A204.1 (cell line): ENCODE measurements at regions not wholly inside any gene's neighbourhood (a gene's known extent, or its start where the extent isn't known, plus 50 kb on each side); places are given as distances from the start of the nearest gene placed in this dataset.

Source experiments
- FAIRE-seq: peaks from 2 replicates; lab custom pipeline; 2012; peaks lifted over from hg19 to GRCh38; lab: Jason Lieb, UNC

- FAIRE-seq: no peak
Observed at GRCh38 chr1:87565861-87566260, 237.2 kb downstream of the LMO4 start.

GRCh38 chr1:87568005-87568404, 239.3 kb downstream of the LMO4 start:
- no peak for FAIRE-seq

- no peak for FAIRE-seq
Observed at GRCh38 chr1:87568911-87569310, 240.2 kb downstream of the LMO4 start.

- no peak for FAIRE-seq
Observed at GRCh38 chr1:87572008-87572407, 243.3 kb downstream of the LMO4 start.

GRCh38 chr1:87572891-87573290, 244.2 kb downstream of the LMO4 start:
- FAIRE-seq: no peak

GRCh38 chr1:87575528-87575927, 246.8 kb downstream of the LMO4 start:
- no peak for FAIRE-seq

- FAIRE-seq: no peak
Observed at GRCh38 chr1:87578464-87578863, 249.8 kb downstream of the LMO4 start.

- no peak for FAIRE-seq
Observed at GRCh38 chr1:87583459-87583858, 254.8 kb downstream of the LMO4 start.

GRCh38 chr1:87584586-87584985, 255.9 kb downstream of the LMO4 start:
- no peak for FAIRE-seq

GRCh38 chr1:87586501-87586900, 257.8 kb downstream of the LMO4 start:
- no peak for FAIRE-seq

GRCh38 chr1:87588495-87588894, 259.8 kb downstream of the LMO4 start:
- FAIRE-seq: no peak

GRCh38 chr1:87591492-87591891, 262.8 kb downstream of the LMO4 start:
- no peak for FAIRE-seq

- no peak for FAIRE-seq
Observed at GRCh38 chr1:87592156-87592555, 263.5 kb downstream of the LMO4 start.

- FAIRE-seq: no peak
Observed at GRCh38 chr1:87594736-87595383, 266.2 kb downstream of the LMO4 start.

GRCh38 chr1:87595384-87595781, 266.7 kb downstream of the LMO4 start:
- no peak for FAIRE-seq

GRCh38 chr1:87598429-87598828, 269.7 kb downstream of the LMO4 start:
- FAIRE-seq: no peak

GRCh38 chr1:87599569-87599968, 270.9 kb downstream of the LMO4 start:
- FAIRE-seq: no peak

- FAIRE-seq: no peak
Observed at GRCh38 chr1:87600055-87600850, 271.6 kb downstream of the LMO4 start.

GRCh38 chr1:87600854-87601253, 272.2 kb downstream of the LMO4 start:
- no peak for FAIRE-seq

GRCh38 chr1:87603626-87604025, 274.9 kb downstream of the LMO4 start:
- FAIRE-seq: no peak

- FAIRE-seq: no peak
Observed at GRCh38 chr1:87612956-87613355, 284.3 kb downstream of the LMO4 start.

- no peak for FAIRE-seq
Observed at GRCh38 chr1:87615491-87615890, 286.8 kb downstream of the LMO4 start.

- no peak for FAIRE-seq
Observed at GRCh38 chr1:87615901-87616300, 287.2 kb downstream of the LMO4 start.

- FAIRE-seq: no peak
Observed at GRCh38 chr1:87620807-87621206, 292.1 kb downstream of the LMO4 start.
